Mesenchymal stem cell (in vitro differentiated cells and primary cell): ENCODE measurements at regions not wholly inside any gene's neighbourhood (a gene's known extent, or its start where the extent isn't known, plus 50 kb on each side); places are given as distances from the start of the nearest gene placed in this dataset.
"Not testable (repeated sequence)": the region's sequence is repeated elsewhere in the genome, so short reads cannot be mapped to it uniquely, and the experiment has no call there.

Experiments used
- DNase-seq: peaks from one replicate; pipeline ENCODE4 v3.0.0-alpha.2; 2013
- H2AFZ ChIP-seq: one replicate; pipeline ENCODE4 v1.6.1; 2013; ENCODE audit warnings: low read depth, mild to moderate bottlenecking, control low read depth, inconsistent platforms, low read length, moderate library complexity
- H2AK5ac ChIP-seq: 2 replicates; pipeline ENCODE4 v1.6.1; 2013; ENCODE audit warnings: low read length, moderate library complexity, mild to moderate bottlenecking, inconsistent platforms; ENCODE audit not compliant: severe bottlenecking
- H2BK120ac ChIP-seq: one replicate; pipeline ENCODE4 v1.6.1; 2013; ENCODE audit warnings: low read depth, mild to moderate bottlenecking, inconsistent platforms, low read length, moderate library complexity
- H2BK12ac ChIP-seq, 2 experiments: one replicate each; pipeline ENCODE4 v1.6.1; 2013; ENCODE audit warnings: inconsistent platforms in 2 of 2, low read length in 2 of 2, mild to moderate bottlenecking in 2 of 2, moderate library complexity in 2 of 2, control low read depth in 1 of 2
- H2BK15ac ChIP-seq: one replicate; pipeline ENCODE4 v1.6.1; 2013; ENCODE audit warnings: mild to moderate bottlenecking, low read depth, inconsistent platforms; ENCODE audit not compliant: poor library complexity, severe bottlenecking
- H2BK5ac ChIP-seq: 2 replicates; pipeline ENCODE4 v1.6.1; 2013; ENCODE audit warnings: low read depth, mild to moderate bottlenecking, low read length, control low read depth, inconsistent platforms; ENCODE audit not compliant: poor library complexity, severe bottlenecking
- H3K14ac ChIP-seq, 2 experiments: one replicate each; pipeline ENCODE4 v1.6.1; 2013; ENCODE audit warnings: inconsistent platforms in 2 of 2, low read length in 2 of 2, control low read depth in 1 of 2, mild to moderate bottlenecking in 1 of 2, moderate library complexity in 1 of 2
- H3K18ac ChIP-seq, 2 experiments: one replicate each; pipeline ENCODE4 v1.6.1; 2013; ENCODE audit warnings: inconsistent platforms in 2 of 2, low read length in 2 of 2, control low read depth in 1 of 2, low read depth in 1 of 2, mild to moderate bottlenecking in 1 of 2
- H3K23ac ChIP-seq, 2 experiments: one replicate each; pipeline ENCODE4 v1.6.1; 2013; ENCODE audit warnings: inconsistent platforms in 2 of 2, low read length in 2 of 2, mild to moderate bottlenecking in 2 of 2, moderate library complexity in 2 of 2, control low read depth in 1 of 2
- H3K27ac ChIP-seq: 2 replicates; pipeline ENCODE4 v1.5.1; 2013; ENCODE audit warnings: mild to moderate bottlenecking, moderate library complexity, low read length, control low read depth, inconsistent platforms; ENCODE audit not compliant: poor library complexity, severe bottlenecking
- H3K27me3 ChIP-seq, 2 experiments: 2 replicates each; pipeline versions ENCODE4 v1.6.1 to v1.7.0; 2013; ENCODE audit warnings: low read length in 2 of 2, mild to moderate bottlenecking in 2 of 2, moderate library complexity in 2 of 2, control low read depth in 1 of 2, inconsistent platforms in 1 of 2; ENCODE audit not compliant: control insufficient read depth in 1 of 2, insufficient read depth in 1 of 2
- H3K36me3 ChIP-seq, 2 experiments: 2 replicates each; pipeline versions ENCODE4 v1.6.1 to v1.7.0; 2013; ENCODE audit warnings: low read length in 2 of 2, control low read depth in 1 of 2, inconsistent platforms in 1 of 2, low read depth in 1 of 2, mild to moderate bottlenecking in 1 of 2; ENCODE audit not compliant: insufficient read depth in 2 of 2, control insufficient read depth in 1 of 2
- H3K4ac ChIP-seq, 2 experiments: one replicate each; pipeline ENCODE4 v1.6.1; 2013; ENCODE audit warnings: inconsistent platforms in 2 of 2, low read length in 2 of 2, mild to moderate bottlenecking in 2 of 2, moderate library complexity in 2 of 2, control low read depth in 1 of 2, low read depth in 1 of 2
- H3K4me1 ChIP-seq: 2 replicates; pipeline ENCODE4 v1.6.1; 2013; ENCODE audit warnings: low read depth, low read length, control low read depth; ENCODE audit not compliant: control insufficient read depth, insufficient read depth
- H3K4me2 ChIP-seq: 2 replicates; pipeline ENCODE4 v1.6.1; 2013; ENCODE audit warnings: low read length, mild to moderate bottlenecking, inconsistent platforms; ENCODE audit not compliant: poor library complexity, severe bottlenecking
- H3K4me3 ChIP-seq, 2 experiments: 2 replicates each; pipeline versions ENCODE4 v1.5.1 to v1.7.0; 2013; ENCODE audit warnings: low read length in 2 of 2, mild to moderate bottlenecking in 2 of 2, control low read depth in 1 of 2, low read depth in 1 of 2; ENCODE audit not compliant: insufficient read depth in 1 of 2
- H3K79me1 ChIP-seq: replicated peaks from 2 replicates; pipeline ENCODE4 v1.6.1; 2013; ENCODE audit warnings: mild to moderate bottlenecking, control low read depth, low read length, inconsistent platforms; ENCODE audit not compliant: poor library complexity, severe bottlenecking
- H3K9ac ChIP-seq: 2 replicates; pipeline ENCODE4 v1.7.0; 2013; ENCODE audit warnings: mild to moderate bottlenecking, low read length, moderate library complexity
- H3K9me3 ChIP-seq: 2 replicates; pipeline ENCODE4 v1.7.0; 2013; ENCODE audit warnings: mild to moderate bottlenecking, low read length; ENCODE audit not compliant: control insufficient read depth
- H4K8ac ChIP-seq: one replicate; pipeline ENCODE4 v1.6.1; 2013; ENCODE audit warnings: inconsistent platforms, mild to moderate bottlenecking, low read length, moderate library complexity
- H4K91ac ChIP-seq: one replicate; pipeline ENCODE4 v1.6.1; 2013; ENCODE audit warnings: mild to moderate bottlenecking, low read length, inconsistent platforms
- WGBS: methylation state at CpG from one replicate; pipeline ENCODE4 v1.1.7; 2013; ENCODE audit warnings: mixed read lengths; 5-methylcytosine and 5-hydroxymethylcytosine counted together

GRCh38 chr1:173315296-173315695 lies 108.2 kb upstream of the TNFSF4 start:
- no peak overlapping the region for H3K27ac ChIP-seq
- no peak overlapping the region for H3K4me3 ChIP-seq
- H3K4me1 ChIP-seq: no peaks in the 10 kb centered on the region
- no peak overlapping the region for H2AFZ ChIP-seq
- H3K14ac ChIP-seq: no peak overlapping the region
- no peaks in the 10 kb centered on the region for H3K36me3 ChIP-seq
- no peak overlapping the region for H4K91ac ChIP-seq
- H2BK5ac ChIP-seq: no peak overlapping the region
- no peak overlapping the region for H3K23ac ChIP-seq
- H3K79me1 ChIP-seq: peaks cover 3% of the 10 kb centered on the region
- no peak overlapping the region for H3K9ac ChIP-seq
- H2BK12ac ChIP-seq: no peak overlapping the region
- no peak for DNase-seq
- no peak overlapping the region for H3K18ac ChIP-seq
- H3K4ac ChIP-seq: no peak overlapping the region
- no peak overlapping the region for H4K8ac ChIP-seq
- no peak overlapping the region for H3K4me2 ChIP-seq
- no peak overlapping the region for H2AK5ac ChIP-seq
- 87% methylated on average over 2 of the region's 3 CpGs for WGBS
- H2BK15ac ChIP-seq: no peak overlapping the region
- no peak overlapping the region for H2BK120ac ChIP-seq
- H3K9me3 ChIP-seq: no peaks in the 10 kb centered on the region
- no peaks in the 10 kb centered on the region for H3K27me3 ChIP-seq

GRCh38 chr1:173318788-173319187 lies 111.7 kb upstream of the TNFSF4 start:
- Histone ChIP-seq H3K4me3 (no peak overlapping the region), H3K27ac (no peak overlapping the region), H3K18ac (no peak overlapping the region), H2AFZ (no peak overlapping the region), H2BK15ac (no peak overlapping the region), H3K79me1 (peaks cover 3% of the 10 kb centered on the region), H3K4me2 (no peak overlapping the region), H2BK12ac (no peak overlapping the region), H4K8ac (no peak overlapping the region), H2AK5ac (no peak overlapping the region), H3K4me1 (no peaks in the 10 kb centered on the region), H3K9me3 (no peaks in the 10 kb centered on the region), H3K14ac (no peak overlapping the region), H2BK5ac (no peak overlapping the region), H3K4ac (no peak overlapping the region), H4K91ac (no peak overlapping the region), H2BK120ac (no peak overlapping the region), H3K36me3 (no peaks in the 10 kb centered on the region), H3K27me3 (no peaks in the 10 kb centered on the region), H3K23ac (no peak overlapping the region), H3K9ac (no peak overlapping the region)
- WGBS: 100% methylated on average over 2 of the region's 2 CpGs
- no peak for DNase-seq

GRCh38 chr1:173324352-173324751 lies 117.2 kb upstream of the TNFSF4 start:
- not testable (repeated sequence) for H3K4me1 ChIP-seq, H2BK5ac ChIP-seq, H3K79me1 ChIP-seq, H3K9ac ChIP-seq, H3K4me3 ChIP-seq, H3K14ac ChIP-seq, H4K91ac ChIP-seq, H3K27ac ChIP-seq, H2BK12ac ChIP-seq, H2BK120ac ChIP-seq, DNase-seq, H4K8ac ChIP-seq, H3K23ac ChIP-seq, H3K9me3 ChIP-seq, H3K4ac ChIP-seq, H2AFZ ChIP-seq, H2BK15ac ChIP-seq, H3K4me2 ChIP-seq, H3K36me3 ChIP-seq, H3K18ac ChIP-seq, H2AK5ac ChIP-seq, H3K27me3 ChIP-seq
- WGBS: no CpG with 5 or more reads among the region's 2 CpGs

- not testable (repeated sequence) for H2AK5ac ChIP-seq, H2BK120ac ChIP-seq, H3K18ac ChIP-seq, H2AFZ ChIP-seq, H3K4me3 ChIP-seq, H2BK12ac ChIP-seq, H3K4ac ChIP-seq, H3K14ac ChIP-seq, H3K4me2 ChIP-seq, H3K23ac ChIP-seq, H3K27ac ChIP-seq, H3K4me1 ChIP-seq, H3K9ac ChIP-seq, H4K91ac ChIP-seq, H3K27me3 ChIP-seq, H2BK5ac ChIP-seq, DNase-seq, H2BK15ac ChIP-seq, H3K9me3 ChIP-seq, H4K8ac ChIP-seq, H3K36me3 ChIP-seq, H3K79me1 ChIP-seq
- no CpG with 5 or more reads among the region's 3 CpGs for WGBS
These were observed 120.9 kb upstream of the TNFSF4 start for GRCh38 chr1:173327987-173328386.
